ENCODE measurements at regions not wholly inside any gene's neighbourhood (a gene's known extent, or its start where the extent isn't known, plus 50 kb on each side); places are given as distances from the start of the nearest gene placed in this dataset.
A peak's percentile ranks its signal among the peaks of the same experiment; 100 is the strongest.

DNA sequence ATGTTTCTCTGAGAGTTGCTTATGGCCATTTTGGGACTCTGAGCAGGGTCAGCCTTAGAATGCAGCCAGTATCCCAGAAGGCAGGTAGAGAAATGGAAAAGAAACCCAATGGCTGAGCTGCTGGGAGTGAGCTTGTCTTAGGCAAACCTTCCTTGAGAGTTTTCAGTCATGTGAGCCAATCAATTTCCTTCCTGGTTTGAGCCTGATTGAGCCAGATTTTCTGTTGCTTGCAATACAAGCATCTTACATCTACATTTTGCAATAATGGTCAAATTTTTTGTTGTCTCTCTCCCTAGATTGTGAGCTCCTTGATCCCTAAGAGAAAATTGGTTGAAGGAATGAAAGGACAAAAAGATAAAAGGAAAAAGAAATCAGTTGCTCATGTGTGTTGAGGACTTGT, 155.3 kb downstream of the SNX18 start:
- DNase-seq: no peak

DNA sequence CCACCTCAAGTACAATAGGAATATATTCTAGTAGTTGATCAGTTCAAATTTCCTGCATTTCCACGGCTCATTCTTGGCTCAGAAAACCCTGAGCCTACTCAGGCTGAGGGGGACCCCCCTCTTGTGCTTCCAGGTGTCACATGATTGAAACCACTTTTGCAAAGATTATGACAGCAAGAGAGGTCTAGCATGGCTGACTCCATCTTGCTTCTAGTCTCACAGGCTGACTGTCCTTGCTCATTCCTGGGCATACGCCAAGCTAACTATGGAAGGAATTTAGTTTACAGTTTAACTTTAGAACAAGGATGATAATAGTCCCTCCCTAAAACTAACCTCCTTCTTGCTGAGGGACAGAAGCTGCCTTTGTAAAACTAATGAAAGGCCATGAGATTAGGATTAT, 154.1 kb downstream of the SNX18 start:
- no peak for DNase-seq

DNA sequence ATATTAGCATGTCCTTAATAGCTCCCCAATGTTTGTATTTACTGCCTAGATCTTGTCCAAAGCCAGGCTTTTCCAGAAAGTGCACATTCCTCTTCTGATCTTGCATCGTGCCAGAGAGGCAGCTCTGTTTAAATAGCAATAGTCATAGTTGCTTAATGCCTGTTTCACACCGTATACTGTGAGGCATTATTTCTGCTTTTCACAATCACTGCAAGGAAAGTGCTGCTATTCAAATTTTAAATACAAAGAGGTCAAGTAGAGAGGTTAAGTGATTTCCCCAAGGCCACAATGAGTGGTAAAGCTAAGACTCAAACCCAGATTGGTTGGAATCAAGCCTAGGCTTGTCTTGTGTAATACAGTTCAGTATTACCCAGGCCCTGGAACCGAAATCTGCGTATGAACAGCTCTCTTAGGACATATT, 153.6 kb downstream of the SNX18 start:
- no peak for DNase-seq

DNA sequence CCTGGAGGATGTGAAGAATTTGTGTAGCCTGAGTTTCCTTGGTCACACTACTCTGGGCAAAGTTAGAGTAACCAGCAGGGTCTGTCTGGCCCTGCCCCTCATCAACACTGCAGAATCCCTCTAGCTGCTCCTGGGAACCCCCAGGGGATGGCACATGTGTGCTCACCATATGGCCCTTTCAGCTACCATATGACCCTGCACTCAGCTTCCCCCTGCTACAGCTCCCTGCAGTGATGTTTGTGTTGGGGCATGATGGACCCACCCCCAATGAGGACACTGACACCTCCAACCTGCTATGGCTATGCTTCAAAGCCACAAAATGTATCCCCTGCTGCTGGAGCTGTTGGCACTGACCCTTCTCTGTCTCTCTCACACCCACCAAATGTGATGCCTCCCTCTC, 152.7 kb downstream of the SNX18 start:
- DNase-seq: no peak

DNA sequence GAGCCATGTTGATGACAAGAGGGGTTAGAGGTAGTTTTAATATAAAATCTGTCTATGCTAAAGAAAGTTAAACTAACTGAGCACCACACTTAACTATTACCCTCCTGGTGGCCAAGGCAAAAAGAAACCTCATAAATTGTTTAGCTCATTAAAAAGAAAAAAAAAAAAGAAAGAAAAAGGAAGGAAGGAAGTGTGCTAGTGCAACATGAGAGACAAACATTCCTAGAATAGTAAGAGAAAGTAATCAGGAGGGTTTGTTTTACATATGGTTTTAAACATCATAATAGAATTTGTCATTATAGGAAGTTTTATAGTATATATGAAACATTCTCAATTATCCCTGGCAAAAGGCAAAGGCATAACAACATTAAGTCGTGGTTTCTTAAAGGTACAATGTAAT, 152.3 kb downstream of the SNX18 start:
- DNase-seq: no peak

DNA sequence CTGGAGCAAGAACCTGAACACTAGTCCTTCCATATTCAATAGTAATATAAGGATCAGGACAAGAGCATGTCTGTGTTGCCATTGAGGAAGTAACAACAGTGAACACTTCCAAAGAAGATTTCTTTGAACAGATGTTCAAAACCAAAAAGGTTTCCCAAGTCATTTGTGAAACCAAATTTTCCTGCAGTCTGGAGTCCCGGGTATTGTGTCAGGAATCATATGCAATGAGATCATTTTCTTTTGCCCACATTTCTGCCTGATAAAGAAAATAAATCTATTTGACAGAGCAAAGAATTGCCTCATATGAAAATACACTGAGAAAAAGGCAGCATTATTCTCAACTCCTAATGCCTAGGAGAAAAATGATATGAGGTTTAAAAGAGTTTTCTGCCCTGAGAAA, 151.7 kb downstream of the SNX18 start:
- no peak for DNase-seq

DNA sequence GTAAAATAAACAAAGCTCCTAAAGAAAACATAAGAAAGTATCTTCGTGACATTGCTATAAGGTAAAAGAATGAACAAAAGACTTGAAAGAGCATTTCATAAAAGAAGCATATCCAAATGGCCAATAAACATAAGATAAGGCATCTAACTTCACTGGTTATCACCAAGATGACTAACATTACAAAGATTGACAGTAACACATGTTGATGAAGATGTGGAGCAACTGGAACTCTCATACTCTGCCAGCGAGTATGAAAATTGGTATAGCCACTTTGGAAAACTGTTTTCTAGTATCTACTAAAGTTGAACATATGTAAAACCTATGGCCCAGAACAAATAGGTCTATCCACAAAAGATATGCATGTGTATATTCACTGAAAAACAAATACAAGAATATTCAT, 150.5 kb downstream of the SNX18 start:
- no peak for DNase-seq

DNA sequence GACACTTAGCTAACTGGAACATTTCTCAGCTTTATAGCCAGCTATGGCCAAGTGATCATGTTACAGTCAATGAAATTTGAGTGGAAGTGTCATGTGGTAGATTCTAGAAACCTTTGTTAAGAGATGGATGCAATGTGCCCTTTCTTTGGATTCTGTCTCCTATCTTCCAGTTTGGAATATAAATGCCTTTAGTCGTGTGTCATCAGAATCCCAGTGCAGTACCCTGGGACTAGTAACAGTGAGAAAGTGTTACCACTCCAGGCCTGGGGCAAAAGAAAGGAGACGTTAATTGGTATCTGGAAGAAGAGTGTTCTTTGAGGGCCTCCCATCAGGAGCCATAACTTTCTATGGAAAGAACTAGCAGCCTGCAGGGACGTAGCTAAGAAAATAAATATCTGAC, 149.6 kb downstream of the SNX18 start:
- DNase-seq: no peak

DNA sequence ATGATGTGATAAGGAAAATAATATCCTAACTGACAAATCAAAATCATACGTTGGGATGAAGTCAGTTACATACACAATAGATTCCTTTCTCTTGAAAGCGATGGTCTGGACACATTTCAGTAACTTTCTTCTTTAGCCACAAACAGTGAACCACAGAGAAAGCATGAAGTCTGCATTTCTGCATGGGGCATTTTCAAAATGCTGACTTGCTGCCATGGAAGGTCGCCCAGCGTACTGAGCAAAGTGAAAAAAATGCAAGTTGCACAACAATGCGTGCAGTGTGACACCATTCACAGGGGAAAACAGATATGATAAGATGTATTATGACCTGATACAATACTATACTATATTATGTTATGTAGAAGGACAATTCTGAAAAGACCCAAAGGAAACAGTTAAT, 146.3 kb downstream of the SNX18 start:
- no peak for DNase-seq

DNA sequence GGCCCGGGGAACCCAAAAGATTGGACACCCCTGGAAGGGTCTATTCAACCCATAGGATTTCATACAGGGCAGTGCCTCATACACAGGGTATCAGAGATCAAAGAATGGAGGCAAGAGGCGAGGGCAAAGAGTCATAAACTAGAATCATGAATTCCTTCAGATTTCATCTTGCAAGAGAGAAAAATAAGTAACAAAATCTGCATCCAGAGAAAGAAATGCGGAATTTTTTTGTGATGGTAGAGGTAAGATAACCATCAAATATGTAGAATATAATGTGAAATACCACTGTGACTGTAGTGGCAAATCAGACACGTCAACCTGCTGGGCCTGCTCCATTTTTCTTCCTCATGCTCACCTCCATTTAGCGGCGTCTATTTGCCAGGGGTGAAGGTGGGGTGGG, 143.6 kb downstream of the SNX18 start:
- DNase-seq: no peak

DNA sequence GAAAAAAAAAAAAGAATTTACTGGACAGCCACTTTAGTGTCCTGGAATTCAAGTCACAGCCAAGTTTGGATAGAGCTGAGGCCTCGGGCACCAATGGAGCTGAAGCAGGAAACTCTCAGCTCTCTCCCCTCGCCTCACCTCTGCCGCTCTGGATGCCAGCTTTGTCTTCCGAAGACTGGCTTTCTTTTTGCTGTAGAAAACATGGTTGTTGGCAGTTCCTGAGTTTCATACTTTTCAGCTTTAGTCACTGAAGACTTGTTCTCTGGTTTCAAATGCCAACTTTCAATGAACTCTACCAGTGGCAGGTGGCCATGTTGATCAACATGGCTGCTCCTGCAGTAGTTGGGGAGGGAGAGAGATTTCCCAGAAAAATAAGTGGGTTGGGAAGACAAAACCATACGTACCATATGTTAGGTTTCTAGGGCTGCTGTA, 142.2 kb downstream of the SNX18 start:
- no peak for DNase-seq

DNA sequence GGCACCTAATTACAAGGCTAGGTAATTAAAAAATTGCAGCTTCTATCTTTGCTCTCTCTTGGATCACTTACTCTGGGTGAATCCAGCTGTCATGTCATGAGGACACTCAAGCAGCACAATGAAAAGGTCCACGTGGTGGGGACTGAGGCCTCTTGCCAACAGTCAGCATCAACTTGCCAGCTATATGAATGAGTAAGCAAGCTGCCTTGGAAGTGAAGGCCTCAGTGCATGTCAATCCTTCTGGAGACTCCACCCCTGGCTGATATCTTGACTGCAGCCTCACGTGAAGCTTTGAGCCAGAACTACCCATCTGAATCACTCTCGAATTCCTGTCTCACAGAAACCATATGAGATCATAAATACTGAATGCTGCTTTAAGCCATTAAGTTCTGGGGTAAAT, 140.5 kb downstream of the SNX18 start:
- no peak for DNase-seq

DNA sequence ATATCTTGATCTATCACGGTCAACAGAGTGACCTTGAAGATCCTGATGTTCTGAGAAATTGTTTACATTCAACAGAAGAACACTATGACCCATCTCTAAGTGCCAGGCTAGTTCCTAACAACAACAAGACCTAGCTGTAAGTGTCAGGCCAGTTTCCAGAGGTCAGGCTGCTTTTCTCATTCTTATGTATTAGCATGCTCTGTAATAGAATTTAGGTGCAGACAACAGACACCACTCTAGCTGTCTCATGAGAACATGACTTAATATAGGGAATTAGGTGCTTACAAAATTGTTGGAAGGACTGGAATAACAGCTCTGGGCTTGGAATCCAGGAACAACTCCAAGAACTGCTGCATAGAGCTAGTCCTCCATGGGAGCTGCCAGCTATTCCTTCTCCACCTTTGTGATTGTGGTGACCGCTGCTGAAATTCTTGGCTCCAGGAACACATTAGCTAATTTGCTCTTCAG, 138.7 kb downstream of the SNX18 start:
- no peak for DNase-seq

DNA sequence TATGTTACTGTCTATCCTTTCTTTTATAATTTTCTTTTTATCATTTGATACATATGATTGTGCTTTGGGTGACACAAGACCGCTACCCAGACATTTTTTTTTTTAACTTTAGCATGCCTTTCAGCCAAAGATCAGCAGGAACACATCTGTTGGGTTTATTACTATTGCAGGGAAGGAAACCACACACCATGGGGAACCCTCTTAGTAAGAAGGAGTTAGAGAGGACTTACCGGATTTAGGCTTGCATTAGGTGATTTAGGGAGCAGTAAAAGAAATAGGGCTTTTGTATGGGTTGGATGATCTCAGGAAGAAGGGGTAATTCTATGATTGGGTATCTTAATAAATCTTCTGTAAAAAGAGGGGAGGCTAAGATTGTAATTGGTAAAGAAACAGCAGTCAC, 138.2 kb downstream of the SNX18 start:
- no peak for DNase-seq

DNA sequence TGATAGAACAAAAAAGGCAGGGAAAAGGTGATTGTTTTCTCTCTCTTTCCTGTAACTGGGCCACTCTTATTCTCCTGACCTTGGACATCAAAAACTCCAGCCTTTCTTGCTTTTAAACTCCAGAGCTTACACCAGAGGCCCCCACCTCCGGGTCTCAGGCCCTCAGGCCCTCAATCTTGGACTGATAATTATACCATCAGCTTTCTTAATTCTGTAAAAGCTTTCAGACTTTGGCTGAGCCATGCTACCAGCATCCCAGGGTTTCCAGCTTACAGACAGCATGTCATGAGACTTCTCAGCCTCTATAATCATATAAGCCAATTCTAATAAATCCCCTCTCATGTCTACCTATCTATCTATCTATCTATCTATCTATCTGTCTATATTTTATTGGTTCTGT, 137.7 kb downstream of the SNX18 start:
- no peak for DNase-seq

DNA sequence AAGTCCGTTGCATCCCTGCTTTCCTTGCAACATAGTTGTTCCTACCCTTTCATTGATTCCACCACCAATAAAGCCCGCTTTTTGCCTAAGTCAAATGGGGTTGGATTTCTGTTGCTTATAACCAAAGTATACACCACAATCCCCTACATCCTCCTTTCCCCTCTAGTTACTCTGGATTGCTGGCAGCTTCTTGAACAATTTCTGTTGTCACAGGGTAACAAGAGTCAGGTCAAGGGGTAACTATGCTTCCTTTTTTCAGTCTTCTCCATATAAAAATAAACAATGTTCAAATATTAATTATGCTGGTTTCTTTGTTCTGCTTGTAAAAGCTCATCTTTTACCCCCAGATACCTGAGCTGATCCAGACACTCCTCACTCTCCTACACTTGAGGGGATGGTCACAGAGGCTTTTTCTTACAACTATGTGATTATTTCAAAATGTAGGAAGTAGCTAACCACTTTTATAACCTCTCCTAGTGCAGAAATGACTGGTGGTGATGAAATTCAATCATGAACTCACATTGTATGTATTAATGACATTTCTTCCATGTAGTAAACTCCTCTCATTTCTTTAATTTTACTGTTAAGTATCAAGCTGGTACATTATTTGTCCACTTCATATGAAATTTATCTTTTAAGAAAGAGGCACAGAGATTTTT, 136.5 kb downstream of the SNX18 start:
- no peak for DNase-seq

DNA sequence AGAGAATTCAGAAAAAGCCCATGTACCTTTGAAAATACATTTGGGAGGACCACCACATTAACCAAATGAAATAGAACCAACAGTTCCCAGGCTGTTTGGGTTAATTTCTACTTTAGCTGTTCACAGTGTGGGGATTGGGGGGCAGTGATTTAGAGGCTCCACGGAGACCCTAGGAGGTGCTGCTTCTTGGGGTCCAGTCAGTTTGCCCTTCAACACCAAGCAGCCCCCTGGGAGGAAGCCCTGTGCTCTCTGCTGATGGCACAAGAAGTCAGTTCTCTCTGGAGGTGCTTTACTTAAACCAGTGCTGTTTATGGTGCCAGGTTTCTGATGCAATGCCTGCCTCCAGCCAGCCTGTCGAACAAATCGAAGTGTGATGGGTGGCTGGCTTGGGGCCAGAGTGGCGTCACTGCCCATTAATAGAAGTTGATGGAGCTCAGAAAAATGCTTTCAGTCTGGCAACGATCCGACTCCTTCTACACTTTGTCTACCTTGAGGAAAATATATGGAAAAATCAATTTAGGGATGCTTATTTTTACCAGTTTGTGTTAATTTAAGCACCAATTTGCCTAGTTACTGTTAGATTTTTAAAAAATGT, 134.0 kb downstream of the SNX18 start:
- DNase-seq: no peak

DNA sequence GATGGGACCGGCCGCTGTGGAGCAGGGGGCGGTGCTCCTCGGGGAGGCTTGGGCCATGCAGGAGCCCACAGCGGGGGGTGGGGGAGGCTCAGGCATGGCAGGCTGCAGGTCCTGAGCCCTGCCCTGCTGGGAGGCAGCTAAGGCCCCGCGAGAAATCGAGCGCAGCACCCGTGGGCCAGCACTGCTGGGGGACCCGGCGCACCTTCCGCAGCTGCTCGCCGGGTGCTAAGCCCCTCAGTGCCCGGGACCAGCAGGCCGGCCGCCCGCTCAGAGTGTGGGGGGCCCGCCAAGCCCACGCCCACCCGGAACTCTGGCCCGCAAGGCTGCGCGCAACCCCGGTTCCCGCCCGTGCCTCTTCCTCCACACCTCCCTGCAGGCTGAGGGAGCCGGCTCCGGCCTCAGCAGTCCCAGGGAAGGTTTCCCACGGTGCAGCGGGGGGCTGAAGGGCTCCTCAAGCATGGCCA, 131.5 kb downstream of the SNX18 start:
- no peak for DNase-seq

DNA sequence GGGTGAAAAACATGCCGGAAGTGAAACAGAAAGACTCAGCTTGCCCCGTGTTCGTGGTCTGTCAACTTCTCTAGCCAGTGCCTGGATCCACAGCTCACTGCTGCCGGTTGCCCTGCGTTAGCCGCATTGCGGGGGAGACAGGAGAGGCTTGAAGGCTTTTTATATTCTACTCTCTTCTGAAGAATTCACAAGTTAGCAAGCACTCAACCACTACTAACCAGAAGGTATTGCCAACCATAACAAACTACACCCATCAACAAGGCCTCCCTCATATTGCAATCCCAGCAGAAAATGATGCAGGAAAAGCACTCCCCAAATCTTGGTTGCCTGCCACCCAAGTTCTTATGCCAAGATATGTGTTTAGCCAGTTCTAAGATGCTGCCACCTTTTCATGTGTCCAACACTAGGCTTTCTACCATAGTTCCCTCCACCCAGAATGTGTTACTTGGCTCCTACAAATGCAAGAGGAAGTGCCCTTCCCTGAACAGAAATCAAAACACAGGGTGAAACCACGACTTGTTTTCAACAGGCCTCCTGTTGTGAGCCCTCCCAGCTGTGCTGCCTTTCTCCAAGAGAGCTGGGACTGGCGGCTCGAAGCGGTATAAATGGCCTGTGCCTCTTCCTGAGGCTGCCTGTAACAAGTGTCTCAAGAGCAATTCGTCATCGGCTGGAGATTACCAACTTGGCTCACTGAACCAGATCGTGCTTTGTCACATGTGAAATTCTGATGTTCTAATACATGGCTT, 129.0 kb downstream of the SNX18 start:
- peak; percentile 28 for DNase-seq

DNA sequence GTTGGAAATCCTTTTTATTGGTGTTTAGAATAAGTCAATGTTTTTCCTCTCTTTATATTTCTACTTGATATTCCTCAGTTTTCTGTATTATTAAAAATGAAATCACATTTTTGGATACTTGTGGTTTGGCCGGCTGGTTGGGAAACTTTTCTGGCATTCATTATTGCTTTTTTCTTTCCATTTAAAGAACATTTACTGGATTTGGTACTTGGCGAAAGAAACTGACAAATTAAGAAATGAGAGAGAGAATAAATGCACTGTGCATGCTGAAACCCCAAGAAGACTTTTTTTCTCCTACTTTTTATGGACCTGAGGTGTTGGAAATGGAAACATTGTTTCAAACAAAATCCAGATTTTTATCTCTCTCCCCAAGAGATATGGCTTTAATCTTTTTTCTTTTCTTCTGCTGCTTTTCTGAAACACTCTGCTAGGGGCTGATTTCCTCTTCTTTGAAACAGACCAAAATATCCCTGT, 128.4 kb downstream of the SNX18 start:
- DNase-seq: no peak

DNA sequence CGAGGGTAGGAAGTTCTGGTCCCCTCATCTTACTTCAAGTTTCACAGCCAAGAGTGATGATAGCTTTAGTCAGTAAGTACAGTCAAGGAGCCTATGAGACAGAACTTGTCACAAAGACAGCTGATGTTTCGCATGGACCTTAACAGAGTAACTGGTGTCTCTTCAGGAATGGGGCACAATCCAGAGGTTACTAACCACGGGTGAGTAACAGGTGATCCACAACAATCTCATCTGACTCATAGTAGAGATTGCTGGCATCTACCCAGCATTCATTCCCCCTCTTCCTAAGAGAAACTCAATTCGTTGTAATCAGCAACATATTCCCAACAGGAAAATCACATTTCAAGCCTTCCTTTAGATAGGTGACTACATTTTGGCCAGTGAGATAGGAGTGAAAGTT, 126.7 kb downstream of the SNX18 start:
- no peak for DNase-seq

DNA sequence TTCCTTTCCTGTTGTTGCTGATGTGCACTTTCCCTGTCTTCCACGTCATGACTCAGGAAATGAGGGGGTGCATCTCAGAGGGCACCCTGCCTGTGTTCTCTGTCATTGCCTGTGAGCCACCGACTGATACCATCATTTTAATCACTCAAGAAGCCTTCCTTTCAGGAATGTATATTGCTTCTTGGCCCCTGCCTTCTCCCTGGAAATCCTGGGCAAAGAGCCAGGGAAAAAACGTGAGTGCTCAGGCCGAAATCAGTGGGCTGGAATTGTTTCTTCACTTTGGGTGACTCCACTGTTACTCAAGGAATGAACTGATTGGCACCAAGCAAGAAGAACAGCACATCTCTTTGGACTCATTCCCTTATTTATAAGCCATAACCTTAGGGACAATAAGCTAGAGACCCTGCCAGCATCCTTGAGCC, 126.1 kb downstream of the SNX18 start:
- DNase-seq: no peak

DNA sequence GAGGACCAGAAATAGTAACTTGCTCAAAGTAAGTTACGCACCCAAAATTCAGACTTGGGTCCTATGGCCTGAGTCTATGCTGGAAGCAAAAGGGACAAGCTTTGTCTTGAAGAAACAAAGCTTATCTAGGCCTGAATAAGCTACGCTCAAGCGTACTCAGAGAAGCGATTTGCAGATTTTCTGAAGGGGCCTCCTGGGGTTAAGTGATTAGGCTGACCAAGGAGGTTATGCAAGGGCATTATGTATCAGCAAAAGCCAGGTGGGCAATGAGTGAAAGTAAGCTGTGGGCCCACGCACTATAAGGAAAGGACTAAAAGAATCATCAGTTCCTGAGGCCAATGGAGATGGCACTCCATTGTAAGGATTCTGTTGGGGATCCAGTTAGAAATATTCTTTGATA, 122.1 kb downstream of the SNX18 start:
- no peak for DNase-seq

DNA sequence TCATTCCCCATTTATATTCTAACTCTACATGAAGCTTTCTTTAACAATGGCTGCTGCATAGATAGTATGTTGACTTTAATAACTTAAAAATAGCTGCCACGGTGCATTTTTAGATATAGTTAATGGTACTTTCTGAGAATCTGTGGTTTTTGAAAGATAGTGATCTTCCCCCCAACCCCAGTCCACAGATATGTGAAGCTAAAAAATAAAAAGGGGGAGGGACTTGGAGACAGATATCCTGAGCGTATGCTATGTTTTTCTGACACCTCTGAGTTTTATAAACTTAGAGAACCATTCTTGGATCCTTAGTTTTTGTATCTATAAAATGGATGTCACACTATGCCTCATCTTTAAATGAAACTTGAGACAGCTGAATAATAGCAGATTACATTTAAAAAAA, 120.5 kb downstream of the SNX18 start:
- DNase-seq: no peak
